CD4-positive, alpha-beta T cell (primary cell): ENCODE measurements at regions not wholly inside any gene's neighbourhood (a gene's known extent, or its start where the extent isn't known, plus 50 kb on each side); places are given as distances from the start of the nearest gene placed in this dataset.

ENCODE experiments used
- ATAC-seq: fragments of 200-7000 bp; cut with Tn5 transposase; one replicate; pipeline ENCODE4 v1.10.0; 2022; ENCODE audit warnings: mild to moderate bottlenecking; ENCODE audit not compliant: poor library complexity
- CTCF ChIA-PET: fragments of 350-600 bp; sonication (Branson Sonifier 250); formaldehyde crosslinking; loops from one replicate; lab custom pipeline; 2021; ENCODE audit warnings: antibody characterized with exemption, inconsistent platforms; lab: Charles Lee
- POLR2A ChIA-PET: fragments of 350-600 bp; sonication (Branson Sonifier 250); formaldehyde crosslinking; loops from one replicate; lab custom pipeline; 2021; ENCODE audit warnings: antibody characterized with exemption, inconsistent platforms; lab: Charles Lee
- DNase-seq, 14 experiments: peaks; one replicate each; pipeline ENCODE4 v3.0.0-alpha.2; 2013 to 2020; ENCODE audit warnings: mixed read lengths in 2 of 14
- H3K27ac ChIP-seq, 2 donors: one replicate each; pipeline versions ENCODE4 v1.5.1 to v1.7.0; 2013; ENCODE audit warnings: low read length in 2 of 2, low read depth in 1 of 2, mild to moderate bottlenecking in 1 of 2
- H3K27me3 ChIP-seq, 2 experiments: 1 replicate in 1 of 2; 2 replicates in 1 of 2; pipeline versions ENCODE4 v1.6.1 to v1.7.0; 2013; ENCODE audit warnings: low read length in 2 of 2, control low read depth in 1 of 2, mild to moderate bottlenecking in 1 of 2, moderate library complexity in 1 of 2; ENCODE audit not compliant: insufficient read depth in 2 of 2, control insufficient read depth in 1 of 2
- H3K36me3 ChIP-seq: one replicate; pipeline ENCODE4 v1.6.1; 2013; ENCODE audit warnings: low read length, control low read depth; ENCODE audit not compliant: insufficient read depth
- H3K4me1 ChIP-seq: one replicate; pipeline ENCODE4 v1.6.1; 2013; ENCODE audit warnings: low read length, control low read depth; ENCODE audit not compliant: insufficient read depth
- H3K4me3 ChIP-seq: one replicate; pipeline ENCODE4 v1.5.1; 2013; ENCODE audit warnings: mild to moderate bottlenecking, low read length, moderate library complexity
- H3K9me3 ChIP-seq, 2 experiments: 1 replicate in 1 of 2; 2 replicates in 1 of 2; pipeline versions ENCODE4 v1.6.1 to v1.7.0; 2013; ENCODE audit warnings: low read length in 2 of 2, mild to moderate bottlenecking in 2 of 2, control low read depth in 1 of 2, moderate library complexity in 1 of 2; ENCODE audit not compliant: control insufficient read depth in 1 of 2, insufficient read depth in 1 of 2
- H3K27ac Mint-ChIP-seq: one replicate; pipeline ENCODE4 v1.8.0; 2020; ENCODE audit warnings: mixed read lengths
- H3K27me3 Mint-ChIP-seq: one replicate; pipeline ENCODE4 v1.8.0; 2021; ENCODE audit warnings: mixed read lengths
- H3K36me3 Mint-ChIP-seq: one replicate; pipeline ENCODE4 v1.8.0; 2021; ENCODE audit warnings: low read depth, mixed read lengths
- H3K4me1 Mint-ChIP-seq: one replicate; pipeline ENCODE4 v1.8.0; 2021; ENCODE audit warnings: low read depth, mixed read lengths
- H3K4me3 Mint-ChIP-seq: one replicate; pipeline ENCODE4 v1.8.0; 2020; ENCODE audit warnings: mild to moderate bottlenecking, mixed read lengths
- H3K9me3 Mint-ChIP-seq: one replicate; pipeline ENCODE4 v1.8.0; 2020; ENCODE audit warnings: mixed read lengths
- CTCF ChIP-seq: fragments of 200-600 bp; IDR thresholded peaks from one replicate; pipeline ENCODE4 v1.8.0; 2022; ENCODE audit warnings: antibody characterized with exemption, mild to moderate bottlenecking
- intact Hi-C, 2 experiments: fragments of 100-400 bp; cut with DNase I in 1 of 2; cut with micrococcal nuclease in 1 of 2; formaldehyde crosslinking; loops; one replicate each; pipeline versions ENCODE4 v1.15.1 to v1.9.0; 2023 to 2025; cut with DNase I, micrococcal nuclease

- no peak for ATAC-seq
- Histone ChIP-seq H3K4me3 (no peak overlapping the region), H3K27me3 (no peaks in the 10 kb centered on the region), H3K4me1 (peaks cover 37% of the 10 kb centered on the region), H3K27ac (no peak overlapping the region), H3K36me3 (no peaks in the 10 kb centered on the region), H3K9me3 (no peaks in the 10 kb centered on the region)
- Mint-ChIP-seq H3K27me3 (no peaks in the 10 kb centered on the region), H3K9me3 (no peaks in the 10 kb centered on the region), H3K27ac (peak overlapping the region; percentile 72), H3K4me1 (peaks cover 77% of the 10 kb centered on the region), H3K36me3 (no peaks in the 10 kb centered on the region), H3K4me3 (no peak overlapping the region)
- TF ChIP-seq CTCF = no peak
- ChIA-PET POLR2A (interaction anchor here (0.5 to 7.5 kb wide), 4 partner anchors 16 to 86 kb away, joined by 3 to 98 read pairs (median 4); no protein-coding TSS in a partner anchor), CTCF (interaction anchor here (0.7 to 2.5 kb wide), 4 partner anchors 9 to 35 kb away, joined by 3 to 5 read pairs (median 4); no protein-coding TSS in a partner anchor)
- intact Hi-C loops = no loop called here
- DNase-seq = no peak
Measured at GRCh38 chr2:196256585-196256984, 85.2 kb upstream of the STK17B start.

GRCh38 chr2:196257086-196257485 lies 85.7 kb upstream of the STK17B start:
- Mint-ChIP-seq H3K4me3 (no peak overlapping the region), H3K4me1 (peaks cover 75% of the 10 kb centered on the region), H3K36me3 (no peaks in the 10 kb centered on the region), H3K9me3 (no peaks in the 10 kb centered on the region), H3K27me3 (no peaks in the 10 kb centered on the region), H3K27ac (peak overlapping the region; percentile 72)
- Histone ChIP-seq H3K4me1 (peaks cover 36% of the 10 kb centered on the region), H3K27ac (no peak overlapping the region), H3K4me3 (no peak overlapping the region), H3K27me3 (no peaks in the 10 kb centered on the region), H3K9me3 (no peaks in the 10 kb centered on the region), H3K36me3 (no peaks in the 10 kb centered on the region)
- no peak for TF ChIP-seq CTCF
- DNase-seq = no peak
- ChIA-PET POLR2A (interaction anchor here (0.9 to 7.5 kb wide), 3 partner anchors 17 to 87 kb away, joined by 3 to 98 read pairs (median 4); no protein-coding TSS in a partner anchor), CTCF (interaction anchor here (0.7 to 2.5 kb wide), 4 partner anchors 9 to 36 kb away, joined by 3 to 5 read pairs (median 4); no protein-coding TSS in a partner anchor)
- ATAC-seq = no peak
- intact Hi-C loops = no loop called here

- intact Hi-C loops = no loop called here
- H3K4me3 Mint-ChIP-seq = no peak overlapping the region
- H3K9me3 ChIP-seq = no peaks in the 10 kb centered on the region
- no peaks in the 10 kb centered on the region for H3K36me3 Mint-ChIP-seq
- H3K27ac Mint-ChIP-seq = no peak overlapping the region
- H3K4me1 ChIP-seq = peaks cover 38% of the 10 kb centered on the region
- no peaks in the 10 kb centered on the region for H3K9me3 Mint-ChIP-seq
- DNase-seq = no peak
- H3K27me3 ChIP-seq = no peaks in the 10 kb centered on the region
- no peaks in the 10 kb centered on the region for H3K27me3 Mint-ChIP-seq
- ChIA-PET POLR2A (interaction anchor here (1.3 to 7.5 kb wide), 7 partner anchors 12 to 95 kb away, joined by 4 to 98 read pairs (median 48); no protein-coding TSS in a partner anchor), CTCF (interaction anchor here (0.7 to 1.3 kb wide), 3 partner anchors 16 to 25 kb away, joined by 3 read pairs; no protein-coding TSS in a partner anchor)
- H3K27ac ChIP-seq = no peak overlapping the region
- peaks cover 74% of the 10 kb centered on the region for H3K4me1 Mint-ChIP-seq
- ATAC-seq = no peak
- TF ChIP-seq CTCF = no peak
- H3K36me3 ChIP-seq = no peaks in the 10 kb centered on the region
- H3K4me3 ChIP-seq = no peak overlapping the region
Measured at GRCh38 chr2:196258407-196258806, 87.0 kb upstream of the STK17B start.
